Hematopoietic multipotent progenitor cell treated with erythropoietin and hydrocortisone succinate and interleukin-3 and kit ligand, for 4 days (in vitro differentiated cells): ENCODE measurements at regions not wholly inside any gene's neighbourhood (a gene's known extent, or its start where the extent isn't known, plus 50 kb on each side); places are given as distances from the start of the nearest gene placed in this dataset.

ENCODE experiments used
- DNase-seq: peaks from one replicate; pipeline ENCODE4 v3.0.0-alpha.2; 2015

DNA sequence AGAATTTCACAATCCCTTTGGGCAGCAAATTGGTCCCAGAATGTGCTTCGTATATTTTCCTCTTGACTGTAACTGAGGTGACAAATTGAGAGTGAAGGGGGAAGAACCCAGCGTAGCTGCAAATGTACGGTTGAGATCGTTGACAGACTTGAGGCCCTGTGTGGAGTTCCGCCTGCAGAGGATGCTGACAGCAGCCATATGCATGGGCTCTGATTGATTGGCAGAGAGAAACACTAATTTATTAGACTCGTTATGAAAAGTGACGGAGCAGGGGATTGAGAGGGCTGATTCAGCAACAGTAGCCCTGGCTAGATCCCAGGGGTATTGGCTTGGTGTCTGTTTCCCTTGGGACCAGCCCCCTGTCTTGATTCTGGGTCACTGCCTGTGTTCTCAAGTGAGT lies 930.1 kb upstream of the EEF2KMT start:
- DNase-seq, result no peak

- no peak for DNase-seq
These were observed 925.9 kb upstream of the EEF2KMT start for GRCh38 chr16:6023449-6023848.

GRCh38 chr16:6021276-6021943 lies 923.8 kb upstream of the EEF2KMT start:
- DNase-seq, result no peak

DNA sequence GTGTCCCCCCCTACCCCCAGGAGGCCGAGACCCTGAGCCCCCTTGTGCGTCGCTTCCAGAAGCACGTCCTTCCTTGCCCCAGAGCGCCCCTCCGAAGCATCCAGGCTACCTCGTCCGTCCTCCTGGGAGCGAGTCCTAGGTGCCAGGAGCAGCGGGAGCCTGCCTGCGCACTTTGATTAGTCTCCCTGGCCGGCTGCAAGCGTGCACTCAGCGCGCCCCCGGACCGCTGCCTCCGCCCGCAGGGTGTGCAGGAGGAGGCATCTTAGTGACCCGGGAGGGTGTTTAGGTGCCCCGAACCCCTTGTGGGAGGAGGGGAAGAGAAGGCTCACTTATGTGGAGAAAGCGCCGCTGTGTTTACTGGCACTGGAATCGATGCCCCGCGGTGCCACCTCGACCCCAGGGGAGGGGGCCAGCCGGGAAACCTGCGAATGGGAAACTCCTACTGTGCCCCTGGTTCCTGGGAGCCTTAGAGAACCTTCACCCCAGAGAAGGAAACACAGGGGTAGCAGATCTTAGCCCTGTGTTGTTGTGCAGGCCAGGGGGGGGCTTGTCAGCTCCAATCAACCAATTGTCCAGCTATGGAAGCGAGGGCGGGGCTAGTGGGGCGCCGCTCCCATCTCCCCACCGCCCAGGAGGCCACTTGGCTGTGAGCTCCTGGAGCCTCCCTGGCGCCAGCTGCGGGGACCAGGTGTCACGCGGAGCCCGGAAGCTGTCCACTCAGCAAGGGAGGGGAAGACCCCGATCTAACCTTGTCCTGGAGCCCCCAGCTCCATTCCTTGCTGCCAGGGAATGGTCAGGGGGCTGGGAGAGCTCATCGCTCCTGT lies 922.8 kb upstream of the EEF2KMT start:
- no peak for DNase-seq

DNA sequence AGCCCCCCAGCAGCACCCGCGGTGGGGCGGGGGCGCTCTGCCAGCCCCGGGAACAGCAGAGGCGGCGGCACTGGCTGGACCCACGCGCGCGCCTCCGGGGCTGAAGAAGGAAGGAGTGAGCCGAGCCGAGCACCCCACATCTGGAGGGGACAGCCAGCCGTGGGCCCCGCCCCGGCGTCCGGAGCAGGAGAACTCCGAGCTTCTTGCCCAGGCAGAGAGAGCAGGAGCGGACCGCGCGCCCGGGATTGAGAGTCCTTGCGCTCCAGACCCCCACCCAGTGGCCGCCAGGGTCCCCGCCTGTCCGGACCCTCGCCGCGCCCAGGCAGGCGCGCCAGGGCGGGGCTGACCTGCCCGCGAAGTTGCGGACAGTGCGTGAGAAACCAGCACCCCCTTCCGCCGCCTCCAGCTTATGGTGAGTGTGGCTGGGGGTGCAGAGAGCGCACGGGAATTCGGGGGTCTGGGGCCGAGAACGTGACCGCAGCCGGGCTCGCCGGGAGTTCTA lies 921.9 kb upstream of the EEF2KMT start:
- DNase-seq, result no peak

DNA sequence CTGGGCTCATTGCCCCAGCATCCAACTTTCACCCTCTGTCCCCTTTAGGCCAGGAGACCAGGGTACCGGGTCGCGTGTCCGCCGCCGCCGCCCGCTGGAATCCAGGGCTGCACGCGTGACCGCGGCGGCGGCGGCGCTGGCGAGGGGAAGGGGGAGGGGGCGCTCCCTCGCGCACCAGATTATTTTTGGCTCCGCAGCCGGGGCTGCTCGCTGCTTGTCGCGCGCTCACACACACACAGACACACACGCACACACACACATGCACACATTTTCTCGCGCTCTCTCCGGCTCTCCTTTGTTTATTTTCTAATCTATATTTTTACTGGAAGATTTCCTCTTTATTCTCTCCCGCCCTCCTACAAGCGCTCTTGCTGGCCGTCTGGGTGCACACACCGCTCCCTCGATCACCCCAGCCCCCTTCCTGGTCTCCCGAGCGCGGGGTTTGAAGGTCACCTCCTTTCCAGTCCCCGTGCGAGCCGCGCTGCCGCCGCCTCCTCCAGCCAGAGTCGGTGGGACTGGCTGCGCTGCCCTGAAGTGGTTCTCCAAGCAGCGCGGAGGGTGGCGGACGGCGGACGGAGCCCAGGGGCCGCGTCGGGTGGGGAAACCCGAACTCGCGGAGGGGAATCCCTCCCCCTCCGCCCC lies 921.4 kb upstream of the EEF2KMT start:
- DNase-seq, result peak; percentile 1

GRCh38 chr16:6016530-6017184 lies 919.1 kb upstream of the EEF2KMT start:
- peak; percentile 65 for DNase-seq

- DNase-seq, result no peak
These were observed 915.1 kb upstream of the EEF2KMT start for GRCh38 chr16:6012716-6013115.

GRCh38 chr16:6009151-6009550 lies 911.6 kb upstream of the EEF2KMT start:
- no peak for DNase-seq

- no peak for DNase-seq
These were observed 911.1 kb upstream of the EEF2KMT start for GRCh38 chr16:6008670-6009069.

DNA sequence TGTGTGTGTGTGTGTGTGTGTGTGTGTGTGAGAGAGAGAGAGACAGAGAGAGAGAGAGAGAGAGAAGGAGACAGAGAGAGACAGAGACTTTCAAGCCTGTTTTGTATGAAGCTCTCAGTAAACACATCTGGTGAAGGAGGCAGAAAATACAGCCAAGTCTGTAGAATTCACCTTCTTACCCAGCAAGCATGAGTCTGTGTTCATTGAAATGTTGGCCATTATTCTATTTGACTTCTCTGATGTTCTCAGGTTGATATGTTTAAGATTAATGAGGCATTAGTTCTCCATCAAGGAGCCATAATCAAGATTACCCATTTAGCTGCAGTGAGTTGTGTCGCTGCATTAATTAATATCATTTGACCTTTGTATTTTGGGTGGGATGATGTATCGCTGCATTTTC lies 895.8 kb upstream of the EEF2KMT start:
- DNase-seq, result no peak

GRCh38 chr16:5982979-5983378 lies 885.4 kb upstream of the EEF2KMT start:
- DNase-seq, result no peak

DNA sequence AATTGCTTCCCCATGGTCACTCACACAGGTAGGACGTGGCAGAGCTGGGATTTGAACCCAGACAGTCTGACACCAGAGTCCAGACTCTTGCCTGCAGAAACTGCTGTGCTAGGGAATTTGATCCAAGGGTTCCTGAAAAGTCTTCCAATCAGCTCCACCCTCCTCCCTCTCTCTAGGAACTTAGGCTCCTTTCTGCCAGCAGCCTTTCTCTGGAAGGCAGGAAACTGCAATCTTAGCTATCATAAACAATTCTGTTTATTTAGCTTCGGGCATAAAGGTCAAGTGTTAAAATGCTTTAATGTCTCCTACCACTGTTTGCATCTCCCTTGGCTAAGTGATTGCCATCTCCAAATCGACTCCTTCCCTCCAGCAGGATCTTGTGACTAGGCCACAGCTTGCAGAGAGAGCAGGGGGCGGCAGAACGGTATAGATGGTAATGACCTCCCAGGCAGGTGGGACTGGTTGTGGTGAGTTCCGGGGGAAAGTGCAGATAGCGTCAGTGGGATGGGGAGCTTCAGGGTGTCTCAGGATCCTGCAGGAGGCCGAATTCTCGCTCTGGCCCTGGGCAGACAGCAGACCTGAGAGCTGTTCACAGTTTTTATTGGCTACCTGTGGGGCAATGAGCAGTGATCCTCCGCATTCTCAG lies 882.4 kb upstream of the EEF2KMT start:
- no peak for DNase-seq

DNA sequence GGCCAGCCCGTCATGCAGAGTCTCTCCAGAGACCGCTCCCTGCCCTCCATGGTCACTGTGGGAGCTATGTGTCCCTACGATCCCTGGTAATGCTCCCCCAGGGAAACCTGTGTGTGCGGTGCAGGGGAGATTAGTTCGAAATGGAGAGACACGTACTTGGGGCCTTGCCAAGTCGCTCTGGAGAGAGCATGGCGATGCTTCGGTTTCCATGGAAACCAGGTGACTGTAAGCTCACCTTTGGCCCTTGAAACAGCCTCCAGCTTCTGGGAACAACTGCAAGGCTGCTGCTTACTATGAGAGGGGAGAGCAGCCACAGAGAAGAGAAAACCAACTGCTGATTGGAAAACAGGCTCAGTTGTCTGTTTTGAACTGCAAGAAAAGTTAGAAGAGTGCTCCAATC lies 879.7 kb upstream of the EEF2KMT start:
- DNase-seq, result no peak

DNA sequence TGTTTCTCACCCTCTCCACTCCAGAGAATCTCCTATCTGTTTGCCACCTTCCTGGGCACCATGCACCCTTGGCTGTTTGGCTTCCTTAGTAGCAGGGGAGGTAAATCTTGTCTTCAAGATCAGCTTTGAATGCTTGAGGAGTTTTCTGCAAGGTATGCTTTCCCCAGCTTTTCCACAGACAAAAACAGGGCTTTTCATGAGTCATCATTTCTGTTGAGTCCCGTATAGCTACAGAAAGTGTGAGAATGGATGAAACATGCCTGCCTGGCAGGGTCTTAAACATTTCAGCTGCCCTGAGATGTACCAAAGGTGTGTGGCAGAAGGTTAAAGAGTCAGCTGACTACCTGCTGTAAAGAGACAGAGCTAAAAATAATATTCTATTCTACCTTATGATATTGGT lies 875.2 kb upstream of the EEF2KMT start:
- no peak for DNase-seq

GRCh38 chr16:5971924-5972323 lies 874.3 kb upstream of the EEF2KMT start:
- DNase-seq, result no peak

GRCh38 chr16:5971106-5971505 lies 873.5 kb upstream of the EEF2KMT start:
- DNase-seq, result peak; percentile 21

- no peak for DNase-seq
These were observed 868.4 kb upstream of the EEF2KMT start for GRCh38 chr16:5966004-5966403.

DNA sequence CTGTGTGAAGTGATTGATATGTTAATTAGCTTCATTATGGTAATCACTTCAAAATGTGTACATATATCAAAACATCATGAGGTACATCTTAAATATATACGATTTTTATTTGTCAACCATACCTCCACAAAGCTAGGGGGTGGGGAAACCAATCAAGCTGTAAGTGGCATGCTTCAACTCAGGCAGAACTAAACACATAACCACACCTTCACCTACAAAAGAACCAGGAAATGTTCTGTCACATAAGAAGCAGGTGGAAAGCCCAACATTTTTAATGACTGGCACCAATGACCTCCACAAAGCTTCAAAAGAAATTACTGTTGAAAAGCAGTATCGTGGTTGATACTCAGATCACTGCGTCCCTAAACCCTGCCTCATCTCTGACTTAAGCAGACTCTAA lies 867.7 kb upstream of the EEF2KMT start:
- DNase-seq, result no peak

- no peak for DNase-seq
These were observed 853.9 kb upstream of the EEF2KMT start for GRCh38 chr16:5951486-5951885.

DNA sequence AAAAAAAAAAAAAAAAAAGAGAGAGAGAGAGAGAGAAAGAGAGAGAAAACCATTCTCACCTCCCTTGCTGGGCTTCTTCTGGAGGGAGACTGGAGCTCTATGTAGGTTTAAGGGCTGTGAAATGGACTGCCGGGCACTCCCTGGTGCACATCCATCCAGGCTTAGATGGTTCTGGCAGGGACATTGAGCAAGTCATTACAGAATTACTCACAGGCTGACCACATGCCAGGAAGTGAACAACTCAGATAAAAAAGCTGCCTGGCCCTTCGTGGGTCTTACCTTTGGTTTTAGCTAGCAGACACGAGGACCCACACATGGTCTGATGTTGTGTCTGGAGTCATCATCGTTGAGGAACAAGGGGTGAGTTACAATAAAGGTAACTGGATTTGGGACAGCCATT lies 847.4 kb upstream of the EEF2KMT start:
- DNase-seq, result peak; percentile 0

DNA sequence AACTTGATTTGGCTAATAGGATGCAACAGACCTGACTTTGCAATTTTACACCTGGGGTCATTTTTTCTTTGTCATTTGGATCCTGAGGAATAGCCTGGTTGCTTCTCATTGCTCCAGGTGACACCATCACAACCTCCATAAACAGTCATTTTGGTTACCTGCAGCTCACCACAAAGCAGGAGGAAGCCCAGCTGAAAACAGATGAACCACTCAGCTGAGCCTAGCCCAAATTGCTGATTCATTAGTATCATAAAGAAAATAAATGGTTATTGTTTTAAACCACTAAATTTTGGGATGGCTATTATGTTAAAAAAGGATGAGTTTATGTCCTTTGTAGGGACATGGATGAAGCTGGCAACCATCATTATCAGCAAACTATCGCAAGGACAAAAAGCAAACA lies 841.0 kb upstream of the EEF2KMT start:
- DNase-seq, result no peak

- DNase-seq, result no peak
These were observed 835.3 kb upstream of the EEF2KMT start for GRCh38 chr16:5932906-5933305.
